ENCODE measurements at regions not wholly inside any gene's neighbourhood (a gene's known extent, or its start where the extent isn't known, plus 50 kb on each side); places are given as distances from the start of the nearest gene placed in this dataset.
"Not testable (repeated sequence)": the region's sequence is repeated elsewhere in the genome, so short reads cannot be mapped to it uniquely, and the experiment has no call there.

DNA sequence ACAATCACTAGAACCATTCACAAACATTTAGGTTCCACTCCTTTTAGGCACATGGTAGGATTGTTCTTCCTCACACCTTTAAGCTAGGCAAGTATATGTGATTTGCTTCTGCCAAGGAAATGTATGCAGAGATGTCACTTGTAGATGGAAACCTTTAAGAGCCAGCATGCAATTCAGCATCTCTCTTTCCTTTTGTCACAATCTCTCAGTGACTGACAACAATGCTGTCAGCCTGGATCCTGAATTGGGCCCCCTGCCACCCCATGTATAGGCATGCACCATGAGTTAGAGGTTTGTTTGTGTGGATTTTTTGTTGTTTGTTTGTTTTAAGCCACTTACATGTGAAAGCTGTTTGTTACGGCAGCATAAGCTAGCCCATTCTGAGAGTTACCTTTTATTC lies 169.6 kb upstream of the PDE1C start:
- Mint-ChIP-seq H3K4me1 (ENCODE audit: low read depth) (no peaks in the 10 kb centered on the region), H3K4me3 (no peak overlapping the region)
- CTCF ChIA-PET: no interaction called here

GRCh38 chr7:32228601-32229000 lies 158.4 kb upstream of the PDE1C start:
- Mint-ChIP-seq H3K4me3 (no peak overlapping the region), H3K36me3 (ENCODE audit: low read depth) (no peaks in the 10 kb centered on the region), H3K9me3 (ENCODE audit: insufficient read depth) (peaks cover 3% of the 10 kb centered on the region), H3K27ac (no peak overlapping the region), H3K4me1 (ENCODE audit: low read depth) (no peaks in the 10 kb centered on the region), H3K27me3 (ENCODE audit: low read depth) (no peaks in the 10 kb centered on the region)
- DNase-seq: no peak
- ChIA-PET CTCF (no interaction called here), POLR2A (no interaction called here)
- ATAC-seq: no peak

More for the DNA sequence above, 169.6 kb upstream of the PDE1C start:
- DNase-seq (no peak), ATAC-seq (no peak)
- POLR2A ChIA-PET: no interaction called here
- Mint-ChIP-seq H3K27me3 (ENCODE audit: low read depth) (no peaks in the 10 kb centered on the region), H3K27ac (no peak overlapping the region), H3K9me3 (ENCODE audit: insufficient read depth) (peaks cover 7% of the 10 kb centered on the region), H3K36me3 (ENCODE audit: low read depth) (no peaks in the 10 kb centered on the region)

DNA sequence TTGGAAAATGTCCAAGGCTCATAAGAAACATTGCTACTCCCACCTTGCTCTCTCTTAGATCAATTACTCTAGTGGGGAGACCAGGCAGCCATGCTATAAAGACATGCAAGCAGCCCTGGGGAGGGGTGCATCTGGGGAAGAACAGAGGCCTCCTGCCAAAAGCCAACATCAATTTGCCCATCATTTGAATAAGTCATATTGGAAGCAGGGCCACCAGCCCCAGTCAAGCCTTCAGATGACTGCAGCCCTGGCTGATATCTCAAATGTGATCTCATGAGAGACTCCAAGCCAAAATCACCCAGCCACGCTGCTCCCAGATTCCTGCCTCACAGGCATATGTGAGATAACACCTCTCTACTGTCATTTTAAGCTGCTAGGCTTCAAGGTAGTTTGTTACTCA lies 157.5 kb upstream of the PDE1C start:
- no peak overlapping the region for H3K4me3 Mint-ChIP-seq
- no peaks in the 10 kb centered on the region for H3K27me3 Mint-ChIP-seq (ENCODE audit: low read depth)
- H3K36me3 Mint-ChIP-seq (ENCODE audit: low read depth): no peaks in the 10 kb centered on the region
- ATAC-seq (no peak), DNase-seq (no peak)
- no peak overlapping the region for H3K27ac Mint-ChIP-seq
- ChIA-PET CTCF (no interaction called here), POLR2A (no interaction called here)
- H3K9me3 Mint-ChIP-seq (ENCODE audit: insufficient read depth): peaks cover 3% of the 10 kb centered on the region
- H3K4me1 Mint-ChIP-seq (ENCODE audit: low read depth): no peaks in the 10 kb centered on the region

- H3K4me1 Mint-ChIP-seq (ENCODE audit: low read depth): no peaks in the 10 kb centered on the region
These were observed 154.1 kb upstream of the PDE1C start for GRCh38 chr7:32224276-32224675.

DNA sequence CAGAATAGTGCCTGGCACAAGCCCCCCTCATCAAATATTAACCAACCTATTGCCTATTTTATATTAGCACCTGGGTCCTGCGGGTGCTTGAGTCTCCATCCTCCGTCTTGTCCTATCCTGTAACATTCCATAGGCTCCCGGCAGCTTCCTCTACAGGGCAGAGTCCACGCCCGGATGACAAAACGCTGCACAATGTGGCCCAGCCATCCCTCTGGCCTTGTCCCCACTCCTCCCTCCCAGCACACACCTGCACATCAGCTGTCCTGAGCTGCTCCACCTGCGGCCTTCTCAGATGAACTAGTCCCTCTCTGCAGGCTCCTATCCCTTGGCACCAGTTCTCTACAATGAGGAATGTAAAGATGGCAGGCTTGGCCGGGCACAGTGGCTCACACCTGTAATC lies 153.5 kb upstream of the PDE1C start:
- Mint-ChIP-seq H3K27me3 (ENCODE audit: low read depth) (peaks cover 2% of the 10 kb centered on the region), H3K36me3 (ENCODE audit: low read depth) (no peaks in the 10 kb centered on the region), H3K27ac (no peak overlapping the region), H3K9me3 (ENCODE audit: insufficient read depth) (peaks cover 2% of the 10 kb centered on the region), H3K4me3 (no peak overlapping the region), H3K4me1 (ENCODE audit: low read depth) (no peaks in the 10 kb centered on the region)
- DNase-seq (no peak), ATAC-seq (no peak)
- CTCF ChIA-PET: no interaction called here
- POLR2A ChIA-PET: no interaction called here

More at GRCh38 chr7:32224276-32224675, 154.1 kb upstream of the PDE1C start:
- Mint-ChIP-seq H3K27ac (no peak overlapping the region), H3K9me3 (ENCODE audit: insufficient read depth) (peaks cover 3% of the 10 kb centered on the region), H3K4me3 (no peak overlapping the region), H3K27me3 (ENCODE audit: low read depth) (peaks cover 2% of the 10 kb centered on the region), H3K36me3 (ENCODE audit: low read depth) (no peaks in the 10 kb centered on the region)
- ChIA-PET CTCF (no interaction called here), POLR2A (no interaction called here)
- no peak for DNase-seq
- no peak for ATAC-seq

DNA sequence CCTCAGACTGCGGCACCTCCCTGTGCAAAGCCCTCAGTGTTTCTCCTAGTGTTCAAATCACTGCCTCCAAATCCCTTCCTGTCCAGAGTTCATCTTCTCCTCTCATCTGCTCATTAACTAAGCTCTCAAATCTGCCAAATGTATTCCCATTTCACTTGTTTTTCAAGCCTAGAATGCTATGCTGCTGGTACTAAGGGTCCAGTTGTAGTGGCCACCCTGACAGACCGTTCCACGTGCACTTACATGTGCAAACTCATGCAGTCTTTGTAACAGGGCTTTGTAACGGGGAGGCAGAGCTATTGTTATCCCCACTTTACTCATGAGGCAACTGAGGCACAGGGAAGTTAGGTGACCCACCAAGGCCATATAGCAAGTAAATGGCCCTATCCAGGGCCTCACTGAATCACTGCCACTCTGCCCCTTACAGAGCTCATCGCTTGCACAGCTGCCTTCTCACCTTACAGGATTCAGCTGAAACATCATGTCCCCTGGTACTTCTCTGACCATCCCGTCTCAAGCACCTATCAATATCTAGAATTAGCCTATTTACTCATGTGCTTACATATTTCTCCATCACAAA lies 153.0 kb upstream of the PDE1C start:
- ATAC-seq (no peak), DNase-seq (no peak)
- Mint-ChIP-seq H3K27ac (no peak overlapping the region), H3K9me3 (ENCODE audit: insufficient read depth) (no peaks in the 10 kb centered on the region), H3K4me1 (ENCODE audit: low read depth) (no peaks in the 10 kb centered on the region), H3K27me3 (ENCODE audit: low read depth) (peaks cover 2% of the 10 kb centered on the region), H3K36me3 (ENCODE audit: low read depth) (no peaks in the 10 kb centered on the region), H3K4me3 (no peak overlapping the region)
- POLR2A ChIA-PET: no interaction called here
- CTCF ChIA-PET: no interaction called here

- ATAC-seq: no peak
- POLR2A ChIA-PET: no interaction called here
- Mint-ChIP-seq H3K9me3 (ENCODE audit: insufficient read depth) (no peaks in the 10 kb centered on the region), H3K4me3 (no peak overlapping the region), H3K4me1 (ENCODE audit: low read depth) (no peaks in the 10 kb centered on the region), H3K36me3 (ENCODE audit: low read depth) (no peaks in the 10 kb centered on the region), H3K27ac (no peak overlapping the region), H3K27me3 (ENCODE audit: low read depth) (peaks cover 2% of the 10 kb centered on the region)
- CTCF ChIA-PET: interaction anchor here (2.9 kb wide), 1 partner anchor 11 kb away, joined by 12 read pairs; no protein-coding TSS in a partner anchor
- no peak for DNase-seq
These were observed 152.2 kb upstream of the PDE1C start for GRCh38 chr7:32222251-32222900.

GRCh38 chr7:32221736-32222135 lies 151.5 kb upstream of the PDE1C start:
- ChIA-PET POLR2A (no interaction called here), CTCF (interaction anchor here (2.9 kb wide), 1 partner anchor 10 kb away, joined by 12 read pairs; no protein-coding TSS in a partner anchor)
- Mint-ChIP-seq H3K4me3 (no peak overlapping the region), H3K27ac (no peak overlapping the region), H3K36me3 (ENCODE audit: low read depth) (no peaks in the 10 kb centered on the region), H3K9me3 (ENCODE audit: insufficient read depth) (no peaks in the 10 kb centered on the region), H3K27me3 (ENCODE audit: low read depth) (peaks cover 2% of the 10 kb centered on the region), H3K4me1 (ENCODE audit: low read depth) (no peaks in the 10 kb centered on the region)
- no peak for ATAC-seq
- DNase-seq: no peak

DNA sequence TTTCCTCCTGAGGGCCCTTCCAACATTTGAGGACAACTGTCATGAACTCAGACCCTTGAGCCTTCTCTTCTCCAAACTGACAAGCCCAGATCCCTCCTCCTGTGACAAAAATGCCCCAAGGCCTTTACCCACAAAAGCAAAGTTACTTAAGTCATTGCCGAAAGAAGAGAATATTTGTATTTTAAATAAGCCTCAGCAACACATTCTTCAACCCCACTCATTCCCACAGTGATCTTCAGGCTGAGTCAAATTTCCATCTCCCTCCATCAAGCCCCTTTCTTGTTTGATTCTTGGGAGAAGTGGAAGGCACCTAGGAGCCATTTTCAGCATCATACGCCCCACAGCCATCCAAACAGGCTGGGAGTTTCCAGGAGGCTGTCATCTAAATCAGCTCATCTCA lies 150.8 kb upstream of the PDE1C start:
- ChIA-PET CTCF (interaction anchor here (2.9 kb wide), 1 partner anchor 9 kb away, joined by 12 read pairs; no protein-coding TSS in a partner anchor), POLR2A (no interaction called here)
- no peaks in the 10 kb centered on the region for H3K4me1 Mint-ChIP-seq (ENCODE audit: low read depth)
- no peaks in the 10 kb centered on the region for H3K36me3 Mint-ChIP-seq (ENCODE audit: low read depth)
- H3K27me3 Mint-ChIP-seq (ENCODE audit: low read depth): peaks cover 2% of the 10 kb centered on the region
- H3K27ac Mint-ChIP-seq: no peak overlapping the region
- DNase-seq (no peak), ATAC-seq (no peak)
- H3K9me3 Mint-ChIP-seq (ENCODE audit: insufficient read depth): no peaks in the 10 kb centered on the region
- no peak overlapping the region for H3K4me3 Mint-ChIP-seq

GRCh38 chr7:32219831-32220230 lies 149.6 kb upstream of the PDE1C start:
- H3K4me1 Mint-ChIP-seq (ENCODE audit: low read depth); ATAC-seq; DNase-seq; POLR2A ChIA-PET; H3K27ac Mint-ChIP-seq; H3K4me3 Mint-ChIP-seq; H3K27me3 Mint-ChIP-seq (ENCODE audit: low read depth); H3K36me3 Mint-ChIP-seq (ENCODE audit: low read depth); H3K9me3 Mint-ChIP-seq (ENCODE audit: insufficient read depth): not testable (repeated sequence)
- CTCF ChIA-PET: interaction anchor here (2.9 kb wide), 1 partner anchor 8 kb away, joined by 12 read pairs; no protein-coding TSS in a partner anchor

- H3K4me1 Mint-ChIP-seq (ENCODE audit: low read depth): no peaks in the 10 kb centered on the region
- H3K4me3 Mint-ChIP-seq: no peak overlapping the region
- H3K9me3 Mint-ChIP-seq (ENCODE audit: insufficient read depth): no peaks in the 10 kb centered on the region
- POLR2A ChIA-PET: no interaction called here
- CTCF ChIA-PET: interaction anchor here (2.9 kb wide), 1 partner anchor 8 kb away, joined by 12 read pairs; no protein-coding TSS in a partner anchor
- H3K27me3 Mint-ChIP-seq (ENCODE audit: low read depth): peaks cover 2% of the 10 kb centered on the region
- no peaks in the 10 kb centered on the region for H3K36me3 Mint-ChIP-seq (ENCODE audit: low read depth)
- ATAC-seq: no peak
- DNase-seq: no peak
- H3K27ac Mint-ChIP-seq: no peak overlapping the region
These were observed 149.2 kb upstream of the PDE1C start for GRCh38 chr7:32219416-32219815.

DNA sequence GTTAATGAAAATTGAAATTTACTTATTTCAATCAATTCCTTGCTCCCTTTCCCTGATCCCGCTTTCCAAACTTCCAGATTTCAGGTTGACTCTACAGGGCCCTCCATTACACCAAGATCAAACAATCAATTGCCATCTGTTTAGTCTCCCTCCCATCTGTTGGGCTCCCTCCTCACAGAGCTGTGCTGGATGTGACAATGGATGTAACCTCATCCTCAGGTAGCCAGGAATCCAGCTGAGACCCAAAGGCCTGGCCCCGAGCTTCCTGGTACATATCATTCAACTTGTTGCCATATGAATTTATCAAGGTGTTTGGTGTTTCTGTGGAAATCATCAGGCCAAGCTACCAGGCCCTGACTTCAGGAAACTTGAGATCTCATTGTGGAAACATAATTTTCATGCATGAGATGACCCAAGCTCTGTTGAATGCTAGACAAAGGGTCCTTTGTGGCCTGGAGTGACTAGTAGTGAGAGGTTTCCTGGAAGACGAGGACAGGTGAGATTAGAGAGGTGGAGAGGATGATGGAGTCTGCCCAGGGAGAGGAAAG lies 148.6 kb upstream of the PDE1C start:
- ChIA-PET CTCF (no interaction called here), POLR2A (no interaction called here)
- Mint-ChIP-seq H3K27me3 (ENCODE audit: low read depth) (peaks cover 2% of the 10 kb centered on the region), H3K27ac (no peak overlapping the region), H3K4me3 (no peak overlapping the region), H3K36me3 (ENCODE audit: low read depth) (no peaks in the 10 kb centered on the region), H3K4me1 (ENCODE audit: low read depth) (no peaks in the 10 kb centered on the region), H3K9me3 (ENCODE audit: insufficient read depth) (no peaks in the 10 kb centered on the region)
- DNase-seq: no peak
- no peak for ATAC-seq

DNA sequence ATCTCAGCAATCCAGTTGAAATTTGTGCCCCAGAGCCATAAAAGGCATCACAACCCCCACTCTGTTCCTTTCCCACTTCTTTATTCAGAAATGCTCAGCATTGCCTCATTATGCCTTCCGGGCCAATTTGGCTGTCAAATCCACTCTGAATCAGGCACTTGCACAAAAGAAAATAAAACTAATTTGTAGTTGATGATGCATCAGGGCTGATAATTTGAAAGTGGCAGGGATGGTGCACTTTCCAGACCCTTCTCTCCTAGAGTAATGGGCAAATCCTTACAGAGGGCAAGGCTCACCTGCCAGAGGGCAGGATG lies 147.9 kb upstream of the PDE1C start:
- POLR2A ChIA-PET: no interaction called here

More for the DNA sequence above, 147.9 kb upstream of the PDE1C start:
- CTCF ChIA-PET: no interaction called here
- Mint-ChIP-seq H3K36me3 (ENCODE audit: low read depth) (no peaks in the 10 kb centered on the region), H3K4me1 (ENCODE audit: low read depth) (no peaks in the 10 kb centered on the region), H3K4me3 (no peak overlapping the region), H3K27ac (no peak overlapping the region), H3K9me3 (ENCODE audit: insufficient read depth) (no peaks in the 10 kb centered on the region), H3K27me3 (ENCODE audit: low read depth) (peaks cover 2% of the 10 kb centered on the region)
- DNase-seq (no peak), ATAC-seq (no peak)
